HG03521 (cell line): ENCODE measurements at regions not wholly inside any gene's neighbourhood (a gene's known extent, or its start where the extent isn't known, plus 50 kb on each side); places are given as distances from the start of the nearest gene placed in this dataset.
"Not testable (repeated sequence)": the region's sequence is repeated elsewhere in the genome, so short reads cannot be mapped to it uniquely, and the experiment has no call there.

ENCODE experiments used
- ATAC-seq: cut with Tn5 transposase; IDR thresholded peaks from one replicate; pipeline ENCODE4 v1.9.1; 2021; ENCODE audit warnings: mild to moderate bottlenecking, moderate library complexity; ENCODE audit not compliant: unreplicated experiment

DNA sequence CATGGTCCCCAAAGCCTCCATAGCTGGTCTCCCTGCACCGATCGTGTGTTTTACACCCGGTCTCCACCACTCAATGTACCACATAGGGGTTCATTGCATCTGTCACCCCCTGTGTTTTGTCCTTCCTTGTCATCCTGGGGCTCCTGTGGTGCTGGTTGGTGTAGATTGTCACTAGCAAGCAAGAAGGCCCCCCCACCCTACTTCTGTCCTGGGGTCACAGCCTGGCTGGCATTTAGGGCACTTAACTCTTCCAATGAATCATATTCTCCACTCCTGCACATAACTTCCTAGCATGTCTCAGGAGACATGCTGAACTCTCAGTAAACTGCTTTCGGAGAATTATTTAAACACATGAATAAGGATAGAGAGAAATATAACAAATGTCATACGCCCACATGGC, 161.4 kb downstream of the BCL2L11 start:
- not testable (repeated sequence) for ATAC-seq

DNA sequence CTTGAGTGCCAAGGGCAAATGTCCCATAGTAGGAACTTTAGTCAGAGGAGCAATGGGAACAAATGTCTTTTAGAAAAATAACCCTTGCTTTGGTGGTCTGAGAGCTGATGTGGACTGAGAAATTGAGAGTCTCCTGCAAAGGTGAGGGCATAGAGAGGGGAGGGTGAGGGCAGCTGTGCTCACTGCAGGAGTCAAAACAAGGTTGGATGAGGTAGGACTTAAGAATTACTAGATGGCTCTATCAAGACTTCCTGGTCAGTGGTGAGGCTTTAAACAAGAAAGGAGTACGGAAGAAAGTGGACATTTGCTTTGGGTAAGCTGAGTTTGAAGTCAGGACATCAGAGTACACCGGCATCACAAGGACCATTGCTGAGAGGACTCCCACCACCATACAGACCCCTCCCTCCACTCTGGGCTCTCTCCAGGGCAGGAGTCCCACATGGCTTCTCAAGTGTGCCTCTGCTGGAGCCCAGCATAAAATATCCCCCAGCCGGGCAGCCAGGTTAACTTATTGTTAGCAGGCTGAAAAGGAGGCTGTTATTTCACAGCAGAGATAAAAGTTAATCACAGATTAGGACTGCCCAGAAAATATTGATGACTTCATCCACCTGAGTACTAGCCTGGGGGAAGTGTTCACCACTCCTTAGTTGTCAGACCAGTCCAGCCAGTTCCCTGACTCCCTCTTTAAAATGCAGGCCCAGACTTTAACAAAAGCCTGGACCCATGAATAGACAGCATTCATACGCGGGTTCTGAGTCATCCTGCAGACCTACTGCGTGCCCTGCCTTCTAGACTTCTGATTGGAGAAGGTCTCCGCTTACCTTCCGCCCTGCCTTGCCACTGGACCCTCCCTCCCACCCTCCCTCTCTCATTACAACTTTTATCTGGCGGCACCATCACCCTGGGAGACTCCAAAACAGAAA, 167.2 kb downstream of the BCL2L11 start:
- ATAC-seq = not testable (repeated sequence)

DNA sequence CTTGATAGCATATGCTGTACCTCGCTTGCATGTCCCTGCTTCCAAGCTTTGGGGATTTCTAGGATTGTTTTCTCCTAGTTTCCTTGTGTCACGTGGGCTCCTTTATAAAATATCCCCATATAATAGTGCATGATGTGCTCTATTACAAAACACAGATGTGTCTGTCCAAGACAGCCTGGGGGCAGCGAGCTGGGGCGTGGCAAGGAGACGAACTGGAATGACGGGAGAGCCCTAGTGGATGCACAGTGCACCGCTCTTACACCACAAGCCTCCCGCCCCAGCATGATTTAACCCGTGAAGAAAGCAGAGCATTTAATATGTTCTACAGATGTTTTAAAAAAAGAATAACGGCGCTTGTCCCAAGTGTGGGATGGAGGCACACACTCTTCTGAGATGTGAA, 169.7 kb downstream of the BCL2L11 start:
- not testable (repeated sequence) for ATAC-seq

DNA sequence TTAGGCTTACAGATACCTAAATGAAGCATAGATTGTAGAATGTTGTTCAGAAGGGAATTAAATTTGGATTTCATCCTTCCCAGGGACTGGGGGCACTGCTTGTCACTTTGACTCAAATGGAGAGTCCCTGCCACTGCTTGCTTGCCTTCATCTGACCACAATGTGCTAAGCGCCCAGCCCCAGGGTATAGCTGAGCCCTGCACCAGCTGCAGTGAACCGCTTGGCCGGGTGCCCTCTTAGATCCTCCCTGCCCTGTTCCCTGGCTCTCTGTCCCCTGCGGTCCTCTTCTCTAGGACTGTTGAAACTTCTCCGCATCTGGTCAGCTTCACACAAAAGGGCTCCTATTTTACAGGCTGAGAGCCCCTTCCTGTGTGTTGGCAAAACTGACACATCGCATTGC, 170.9 kb downstream of the BCL2L11 start:
- not testable (repeated sequence) for ATAC-seq

DNA sequence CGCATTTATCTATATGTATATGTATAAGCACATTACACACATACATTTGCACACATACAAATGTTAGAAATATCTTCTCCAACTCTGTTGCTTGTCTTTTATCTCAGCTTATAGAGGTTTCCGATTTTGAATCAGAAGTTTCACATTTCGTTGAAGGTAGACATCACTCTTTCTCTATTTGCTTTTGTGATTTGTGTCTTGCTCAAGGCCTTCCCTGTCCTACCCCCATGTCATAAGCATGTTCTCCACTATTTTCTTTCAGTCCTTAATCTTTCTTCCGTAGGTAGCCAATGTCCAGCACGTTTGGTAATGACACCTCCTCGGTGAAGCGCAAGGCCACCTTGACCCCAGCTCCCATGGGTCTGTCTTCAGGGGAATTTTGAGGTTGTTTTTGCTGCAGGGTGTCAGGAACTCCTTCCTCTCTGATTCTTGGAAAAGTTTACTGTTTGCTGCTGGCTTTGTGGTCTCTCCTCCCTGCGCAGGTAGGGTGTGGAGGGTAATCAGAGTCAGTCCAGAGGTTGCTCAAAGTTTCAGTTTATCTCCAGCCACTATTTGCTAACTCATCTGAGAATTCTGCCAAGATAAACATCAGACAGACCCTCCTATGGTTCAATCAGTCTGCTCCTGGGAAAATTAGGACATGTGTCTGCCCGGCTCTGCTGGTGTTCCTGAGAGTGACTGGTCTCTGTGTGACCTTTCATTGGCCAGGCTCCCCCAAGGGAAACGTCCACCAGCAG, 171.7 kb downstream of the BCL2L11 start:
- not testable (repeated sequence) for ATAC-seq

DNA sequence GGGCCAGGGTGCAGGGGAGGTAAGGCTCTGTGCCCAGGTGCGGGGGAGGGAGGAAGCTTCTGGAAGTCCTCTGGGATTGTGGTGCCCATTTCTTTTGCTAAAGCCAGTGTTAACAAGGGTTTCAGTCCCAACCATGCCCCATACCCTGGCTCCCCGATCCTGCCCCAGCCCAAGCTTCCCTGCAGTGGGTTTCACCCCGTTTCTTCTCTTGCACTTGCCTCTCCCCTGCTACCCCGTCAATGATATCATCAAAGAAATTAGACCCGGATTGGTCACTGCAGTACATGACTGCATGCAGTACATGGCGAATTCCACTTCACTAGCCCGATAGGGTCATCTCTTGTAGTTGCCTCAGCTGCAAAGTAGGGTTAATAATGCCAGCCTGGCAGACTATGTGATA, 174.0 kb downstream of the BCL2L11 start:
- ATAC-seq = not testable (repeated sequence)

DNA sequence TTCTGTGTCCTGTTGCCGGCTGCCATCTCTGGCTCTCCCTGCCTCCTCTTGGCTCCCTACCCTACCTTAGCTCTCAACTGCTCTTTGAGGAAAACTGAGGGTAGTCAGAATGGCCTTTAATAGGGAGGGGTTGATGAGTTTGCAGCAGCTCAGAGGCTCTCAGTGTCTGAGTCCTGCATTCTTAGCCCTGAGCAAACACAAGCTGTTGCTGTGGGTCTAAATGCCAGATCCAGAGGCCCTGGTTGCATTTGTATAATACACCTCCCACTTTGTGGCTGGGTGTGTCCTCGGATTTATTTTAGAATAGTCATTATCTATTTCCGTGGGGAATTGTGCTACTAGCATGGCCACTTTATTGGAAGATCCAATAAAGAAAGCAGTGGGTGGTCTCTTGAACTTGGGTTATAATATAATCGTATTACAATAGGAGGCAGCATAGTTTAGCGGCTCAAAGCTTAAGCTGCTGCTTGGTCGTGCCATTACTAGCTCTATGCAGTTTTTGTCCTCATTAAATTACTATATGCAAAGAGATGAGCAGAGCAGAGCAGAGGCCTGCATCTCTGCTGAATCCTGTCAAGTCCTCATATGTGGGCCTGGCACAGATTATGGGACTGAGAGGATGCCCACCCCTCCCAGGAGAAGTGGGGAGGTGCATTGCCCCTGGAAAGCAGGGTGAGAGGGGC, 175.5 kb downstream of the BCL2L11 start:
- not testable (repeated sequence) for ATAC-seq

DNA sequence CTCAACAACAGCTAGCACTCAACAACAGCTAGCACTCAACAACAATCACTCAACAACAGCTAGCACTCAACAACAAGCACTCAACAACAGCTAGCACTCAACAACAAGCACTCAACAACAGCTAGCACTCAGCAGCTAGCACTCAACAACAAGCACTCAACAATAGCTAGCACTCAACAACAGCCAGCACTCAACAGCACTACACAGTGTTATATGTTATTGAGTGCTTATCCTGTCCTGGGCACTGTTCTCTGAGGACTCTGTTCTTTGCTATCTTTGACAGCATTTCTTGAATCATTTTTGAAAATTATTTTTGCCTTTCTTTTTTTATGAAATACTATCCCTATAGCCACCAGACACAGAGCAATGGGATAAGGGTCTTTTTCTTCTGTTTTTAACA, 176.4 kb downstream of the BCL2L11 start:
- not testable (repeated sequence) for ATAC-seq

DNA sequence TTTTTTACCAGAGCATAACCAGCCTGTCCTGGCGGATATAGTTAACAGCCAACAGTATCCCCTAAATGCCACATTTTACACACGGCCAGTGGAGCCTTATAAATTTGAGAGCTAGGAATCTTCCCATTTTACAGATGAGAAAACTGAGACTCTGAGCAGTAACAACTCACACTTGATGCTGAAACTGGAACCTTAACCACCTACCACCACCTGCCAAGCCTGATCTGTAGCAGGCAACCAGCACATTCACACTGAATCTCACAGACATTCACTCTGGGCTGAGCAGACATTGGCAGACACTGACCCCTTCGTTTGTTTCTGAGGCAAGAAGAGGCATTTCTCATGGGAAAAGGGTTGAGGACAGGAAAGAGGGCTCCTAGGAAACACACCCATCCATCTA, 178.2 kb downstream of the BCL2L11 start:
- not testable (repeated sequence) for ATAC-seq

DNA sequence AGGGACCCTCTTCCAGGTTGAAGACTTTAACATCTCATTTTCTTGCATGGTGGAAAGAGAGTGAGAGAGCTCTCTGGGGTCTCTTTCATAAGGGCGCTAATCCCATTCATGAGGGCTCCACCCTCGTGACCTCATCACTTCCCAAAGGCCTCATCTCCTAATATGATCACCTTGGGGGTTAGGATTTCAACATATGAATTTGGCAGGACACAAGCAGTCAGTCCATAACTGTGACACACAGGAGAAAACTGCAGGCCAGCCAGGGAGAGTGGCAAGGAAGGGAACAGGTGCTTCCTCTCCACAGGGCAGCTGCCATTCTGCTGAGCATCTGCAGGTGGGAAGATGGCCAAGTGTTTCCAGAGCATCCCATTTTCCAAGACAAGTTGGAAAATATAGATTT, 178.9 kb downstream of the BCL2L11 start:
- not testable (repeated sequence) for ATAC-seq

DNA sequence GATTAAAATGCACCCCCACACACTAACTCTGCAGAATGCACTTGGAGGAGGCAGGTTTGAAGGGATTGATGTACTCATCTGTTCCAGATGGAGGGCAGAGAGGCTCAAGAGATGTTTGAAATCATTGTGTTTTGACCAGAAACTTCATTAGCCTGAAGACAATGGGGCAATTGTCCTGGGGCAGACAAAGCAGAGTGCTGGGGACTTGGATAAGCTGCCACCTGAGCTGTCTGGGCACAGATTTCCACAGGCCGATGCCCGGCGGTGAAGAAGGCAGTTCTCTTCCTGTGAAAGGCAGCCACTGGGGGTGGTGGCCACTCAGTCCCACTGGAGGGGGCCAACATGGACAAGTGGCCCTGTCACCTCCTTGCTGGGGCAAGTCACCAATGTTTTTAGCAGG, 181.0 kb downstream of the BCL2L11 start:
- not testable (repeated sequence) for ATAC-seq

DNA sequence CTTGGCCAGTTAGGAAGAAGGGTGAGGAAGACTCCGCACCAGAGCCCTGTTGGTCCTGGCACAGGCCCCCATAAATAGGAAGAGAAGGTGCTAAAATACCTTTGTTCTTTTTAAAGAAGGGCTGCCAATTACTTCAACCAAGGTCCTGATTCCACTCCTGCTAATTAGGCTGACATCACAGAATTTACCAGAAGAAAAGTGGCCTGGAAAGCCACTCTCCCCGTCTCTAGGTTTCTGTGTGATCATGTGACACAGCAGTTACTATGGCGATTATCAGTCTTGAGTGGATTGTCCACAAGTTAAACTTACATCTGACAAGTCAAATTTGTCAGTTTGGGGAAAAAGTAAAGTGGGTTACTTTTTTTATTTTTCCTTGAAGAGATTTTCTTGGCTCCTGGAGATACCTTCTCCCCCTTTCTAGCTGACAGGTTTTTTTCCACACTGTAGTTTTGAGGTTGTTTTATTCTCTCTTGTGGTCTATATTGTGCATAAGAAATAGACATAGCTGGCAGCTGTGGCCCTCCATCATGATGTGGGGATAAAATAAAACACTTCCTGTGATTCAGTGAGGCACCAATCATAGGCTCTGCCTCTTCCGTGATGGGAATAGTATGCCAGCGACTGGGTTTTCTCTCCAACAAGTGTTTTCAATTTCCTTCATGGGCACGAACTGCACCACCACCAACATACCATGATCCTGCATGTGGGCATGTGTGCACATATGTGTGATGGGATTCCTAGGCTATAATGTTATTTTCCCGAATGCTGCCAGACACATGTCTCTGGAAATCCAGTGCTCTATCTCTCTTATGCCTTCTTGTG, 181.9 kb downstream of the BCL2L11 start:
- not testable (repeated sequence) for ATAC-seq

DNA sequence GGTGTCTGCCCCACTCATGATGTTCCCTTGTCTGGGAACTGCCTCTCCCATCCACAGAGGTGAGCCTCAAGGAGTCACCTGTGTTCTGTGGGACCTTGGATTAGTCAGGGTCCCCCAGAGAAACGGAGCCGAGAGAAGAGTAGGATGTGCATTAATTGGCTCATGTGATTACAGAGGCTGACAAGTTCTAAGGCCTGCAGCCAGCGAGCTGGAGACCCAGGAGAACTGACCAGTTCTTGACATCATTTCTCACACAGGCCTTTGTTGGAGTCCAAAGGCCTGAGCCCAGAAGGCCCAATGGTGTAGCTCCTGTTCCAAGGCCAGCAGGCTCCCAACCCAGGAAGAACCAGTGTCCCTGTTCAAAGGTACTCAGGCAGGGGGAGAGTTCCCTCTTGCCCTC, 186.6 kb downstream of the BCL2L11 start:
- ATAC-seq = not testable (repeated sequence)

DNA sequence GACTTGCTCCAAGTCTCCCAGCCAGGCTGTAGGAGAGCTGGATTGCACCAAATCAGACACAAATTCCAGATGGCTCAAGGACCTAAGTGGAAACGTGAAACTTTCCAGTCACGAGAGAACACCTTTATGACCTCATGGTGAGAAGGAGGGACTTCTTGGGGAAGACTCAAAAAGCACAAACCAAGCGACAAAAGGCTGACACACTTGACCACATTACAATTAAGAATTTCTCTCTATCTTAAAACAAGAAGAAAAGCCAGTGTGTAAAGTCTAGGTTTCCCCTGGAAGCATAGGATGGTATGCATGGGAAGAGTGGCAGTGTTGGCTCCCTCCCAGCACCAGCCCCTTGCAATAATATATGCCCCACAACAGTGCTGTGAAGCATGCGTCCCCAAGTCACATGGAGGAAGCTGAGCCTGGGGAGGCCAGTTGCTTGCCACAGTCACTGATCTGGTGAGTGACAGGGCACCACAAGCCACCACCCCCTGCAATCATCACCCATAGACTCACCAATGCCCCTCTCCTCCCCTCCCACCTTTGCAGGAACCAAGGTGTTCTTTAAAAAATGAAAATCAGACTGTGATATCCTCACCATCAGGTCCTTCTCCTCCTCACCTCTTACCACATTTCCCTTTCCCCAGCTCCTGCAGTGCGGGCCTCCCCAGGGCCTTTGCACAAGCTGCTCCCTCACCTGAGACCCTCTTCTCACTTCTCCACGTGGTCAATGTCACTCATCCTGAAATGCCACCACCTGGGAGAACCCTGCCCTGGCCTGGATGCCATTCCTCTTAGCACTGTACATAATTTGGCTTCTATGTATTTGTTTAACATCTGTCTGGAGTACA, 188.7 kb downstream of the BCL2L11 start:
- ATAC-seq = not testable (repeated sequence)

DNA sequence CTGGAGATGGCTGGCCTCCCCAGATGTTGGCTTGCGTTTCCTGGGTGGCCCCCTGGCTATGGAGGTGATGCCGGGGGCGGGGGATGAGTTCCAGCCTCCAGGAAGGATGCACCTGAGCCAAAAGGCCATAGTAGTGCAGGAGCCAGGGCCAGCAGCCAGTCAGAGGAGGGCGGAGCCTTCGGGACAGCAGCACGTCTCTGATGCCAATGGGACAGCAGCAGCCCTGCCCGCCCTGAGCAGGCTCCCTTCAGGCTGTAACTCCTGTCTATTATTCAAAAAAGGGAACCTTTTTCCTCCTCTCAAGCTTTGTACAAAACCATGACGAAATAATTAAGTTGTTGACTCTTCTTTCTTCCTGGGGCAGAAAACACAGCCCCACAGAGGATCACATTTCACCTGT, 189.7 kb downstream of the BCL2L11 start:
- ATAC-seq = not testable (repeated sequence)

DNA sequence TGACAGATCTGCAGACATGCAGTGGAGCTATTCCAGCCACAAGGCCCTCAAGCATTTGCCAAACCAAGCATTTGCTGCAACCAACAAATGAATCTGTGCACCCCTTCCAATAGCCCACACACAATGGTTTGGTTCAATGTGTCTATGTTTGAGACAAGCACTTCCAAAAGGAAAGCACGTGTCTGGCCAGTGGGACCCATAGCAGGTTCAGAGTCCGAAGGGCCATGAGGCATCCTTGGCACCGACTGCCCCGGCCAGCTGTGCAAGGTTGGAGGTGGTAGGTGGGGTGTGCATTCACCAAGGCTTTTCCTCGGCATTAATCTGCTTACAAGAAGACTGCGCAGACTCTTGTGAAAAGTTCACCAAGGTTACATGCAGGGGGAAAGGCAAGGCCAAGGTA, 190.9 kb downstream of the BCL2L11 start:
- ATAC-seq = not testable (repeated sequence)

DNA sequence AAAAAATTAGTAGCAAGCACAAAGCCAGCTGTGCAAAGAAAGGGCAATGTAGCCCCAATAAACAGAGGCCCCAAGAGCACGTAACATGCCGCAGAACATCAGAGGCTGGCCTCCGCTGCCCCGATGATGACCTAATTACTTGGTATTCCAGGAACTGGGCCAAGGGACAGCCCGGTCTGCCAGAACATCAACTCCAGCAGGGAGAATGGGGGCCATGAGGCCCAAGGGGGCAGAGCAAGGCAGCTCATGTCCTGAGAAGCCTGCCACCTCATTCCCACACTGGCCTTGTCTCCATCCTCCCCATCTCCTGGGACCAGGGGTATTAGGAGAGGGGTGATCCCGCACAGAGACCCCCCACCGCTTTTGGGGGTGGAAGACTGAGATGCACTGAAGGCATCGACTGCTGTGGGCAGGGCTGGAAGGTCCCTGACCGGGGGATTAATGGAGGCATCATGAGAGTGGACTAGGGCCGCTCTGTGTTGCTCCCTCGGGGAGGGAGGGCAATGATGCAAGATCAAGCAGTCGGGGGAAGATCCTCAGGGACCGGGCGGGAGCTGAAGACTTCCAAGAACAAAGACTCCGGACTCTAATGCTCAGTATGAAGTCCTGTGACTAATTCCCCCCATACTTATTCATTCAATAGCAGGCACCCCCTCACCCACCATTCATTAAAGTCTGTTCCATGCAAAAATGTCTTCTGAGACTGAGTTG, 192.3 kb downstream of the BCL2L11 start:
- ATAC-seq = not testable (repeated sequence)

DNA sequence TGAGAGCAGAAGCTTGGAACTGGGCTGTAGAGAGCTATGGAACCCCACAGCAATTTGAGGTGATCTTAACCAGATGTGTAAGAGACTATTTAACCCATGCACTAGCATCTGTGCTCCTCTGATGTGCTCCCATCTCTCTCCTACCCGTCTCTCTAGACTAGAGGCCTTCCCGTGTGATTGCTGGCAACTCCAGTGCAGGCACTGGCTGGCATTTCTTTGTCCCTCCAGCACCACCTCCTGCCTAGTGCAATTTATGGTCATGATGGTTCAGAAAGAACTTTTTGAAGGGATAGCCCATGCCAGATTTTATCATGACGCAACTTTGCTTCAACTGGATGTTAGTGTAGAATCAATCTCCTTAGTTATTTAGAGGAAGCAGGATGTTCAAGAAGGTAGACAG, 193.0 kb downstream of the BCL2L11 start:
- not testable (repeated sequence) for ATAC-seq
